ENCODE measurements at regions not wholly inside any gene's neighbourhood (a gene's known extent, or its start where the extent isn't known, plus 50 kb on each side); places are given as distances from the start of the nearest gene placed in this dataset.

GRCh38 chr10:2427412-2427811, 639.9 kb upstream of the PFKP start:
- Histone ChIP-seq H3K27ac (no peak overlapping the region), H3K27me3 (no peaks in the 10 kb centered on the region), H3K9me3 (no peaks in the 10 kb centered on the region), H3K4me1 (no peaks in the 10 kb centered on the region), H3K36me3 (no peaks in the 10 kb centered on the region), H3K4me3 (no peak overlapping the region)
- DNase-seq (no peak), ATAC-seq (no peak)
- TF ChIP-seq CTCF (IDR thresholded peaks at IDR 0.05): no peak
- intact Hi-C loops (cut with DNase I): no loop called here

DNA sequence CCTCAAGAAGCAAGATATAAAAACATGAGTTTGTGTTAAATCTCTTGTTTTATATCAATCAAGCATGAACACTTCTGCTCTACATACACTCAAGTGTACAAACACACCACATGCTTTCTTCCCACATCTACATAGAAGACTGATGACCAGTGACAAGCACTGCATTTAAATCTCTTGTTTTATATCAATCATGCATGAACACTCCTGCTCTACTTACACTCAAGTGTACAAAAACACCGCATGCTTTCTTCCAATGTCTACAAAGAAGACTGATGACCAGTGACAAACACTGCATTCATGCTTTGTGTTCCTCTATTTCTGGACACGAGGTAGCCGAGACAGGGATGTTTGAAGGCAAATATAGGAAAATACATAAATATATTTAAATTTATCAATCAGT, 642.0 kb upstream of the PFKP start:
- no peaks in the 10 kb centered on the region for H3K4me1 ChIP-seq
- intact Hi-C loops (cut with DNase I): no loop called here
- no peak for ATAC-seq

GRCh38 chr10:2414562-2414961, 652.8 kb upstream of the PFKP start:
- Histone ChIP-seq H3K9me3 (no peaks in the 10 kb centered on the region), H3K27ac (no peak overlapping the region), H3K4me1 (no peaks in the 10 kb centered on the region), H3K27me3 (no peaks in the 10 kb centered on the region), H3K4me3 (no peak overlapping the region), H3K36me3 (no peaks in the 10 kb centered on the region)
- intact Hi-C loops (cut with DNase I): no loop called here
- ATAC-seq: no peak
- DNase-seq: no peak
- no peak for TF ChIP-seq CTCF (IDR thresholded peaks at IDR 0.05)

More for the DNA sequence above, 642.0 kb upstream of the PFKP start:
- Histone ChIP-seq H3K4me3 (no peak overlapping the region), H3K27me3 (no peaks in the 10 kb centered on the region), H3K27ac (no peak overlapping the region), H3K9me3 (no peaks in the 10 kb centered on the region), H3K36me3 (no peaks in the 10 kb centered on the region)
- no peak for DNase-seq
- no peak for TF ChIP-seq CTCF (IDR thresholded peaks at IDR 0.05)

DNA sequence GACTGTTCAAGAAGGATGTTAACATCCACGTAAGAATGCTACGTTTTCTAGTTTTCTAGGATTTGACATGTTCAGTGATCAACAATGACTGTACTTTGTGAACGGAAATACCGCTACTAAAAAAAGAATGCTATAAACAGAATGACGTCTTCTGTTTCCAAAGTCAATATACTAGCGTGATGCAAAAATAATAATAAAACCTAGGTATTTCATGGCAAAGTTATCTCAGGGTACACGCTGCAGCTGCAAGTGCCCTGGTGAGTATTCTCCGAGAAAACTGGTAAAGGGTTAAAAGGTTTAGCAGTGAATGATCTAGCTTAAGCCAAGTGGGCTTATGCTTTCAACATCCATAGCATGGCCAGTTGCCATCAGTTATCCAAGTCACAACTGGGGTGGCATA, 653.3 kb upstream of the PFKP start:
- no peaks in the 10 kb centered on the region for H3K4me1 ChIP-seq
- no peaks in the 10 kb centered on the region for H3K27me3 ChIP-seq
- H3K9me3 ChIP-seq: no peaks in the 10 kb centered on the region
- ATAC-seq (no peak), DNase-seq (no peak)
- no peak overlapping the region for H3K4me3 ChIP-seq
- TF ChIP-seq CTCF (IDR thresholded peaks at IDR 0.05): no peak
- no peaks in the 10 kb centered on the region for H3K36me3 ChIP-seq
- H3K27ac ChIP-seq: no peak overlapping the region
- intact Hi-C loops (cut with DNase I): no loop called here

- no peaks in the 10 kb centered on the region for H3K36me3 ChIP-seq
- intact Hi-C loops (cut with DNase I): no loop called here
- no peak overlapping the region for H3K4me3 ChIP-seq
- DNase-seq (no peak), ATAC-seq (no peak)
- H3K27me3 ChIP-seq: no peaks in the 10 kb centered on the region
- no peak overlapping the region for H3K27ac ChIP-seq
- no peaks in the 10 kb centered on the region for H3K4me1 ChIP-seq
- TF ChIP-seq CTCF (IDR thresholded peaks at IDR 0.05): no peak
- no peaks in the 10 kb centered on the region for H3K9me3 ChIP-seq
Measured at GRCh38 chr10:2410049-2410448, 657.3 kb upstream of the PFKP start.

- Histone ChIP-seq H3K4me1 (no peaks in the 10 kb centered on the region), H3K9me3 (no peaks in the 10 kb centered on the region), H3K36me3 (no peaks in the 10 kb centered on the region), H3K4me3 (no peak overlapping the region), H3K27ac (no peak overlapping the region), H3K27me3 (no peaks in the 10 kb centered on the region)
- DNase-seq (no peak), ATAC-seq (no peak)
- TF ChIP-seq CTCF (IDR thresholded peaks at IDR 0.05): no peak
- intact Hi-C loops (cut with DNase I): no loop called here
Measured at GRCh38 chr10:2401459-2401858, 664.1 kb upstream of the ADARB2 start.

All from upper lobe of right lung (tissue), 1 donor.